K562 (cell line): ENCODE measurements at regions not wholly inside any gene's neighbourhood (a gene's known extent, or its start where the extent isn't known, plus 50 kb on each side); places are given as distances from the start of the nearest gene placed in this dataset.

Source experiments
- ATAC-seq: fragments of 200-7000 bp; cut with Tn5 transposase; 3 replicates; pipeline ENCODE4 v1.9.1; 2020; ENCODE audit warnings: moderate library complexity
- BruUV-seq: library from RNA; stranded (reverse); fragments of 400-500 nt; replicated peaks from 2 replicates; lab custom pipeline; 2021; lab: Mats Ljungman, UMichigan
- CTCF ChIA-PET: fragments of 300-600 bp; formaldehyde crosslinking; extraction: SDS; loops from one replicate; lab custom pipeline; 2021; ENCODE audit warnings: low intra/inter-chr PET ratio; lab: Yijun Ruan, JAX
- POLR2A ChIA-PET: fragments of 300-600, 350-650 bp; sonication (Branson Sonifier 250); formaldehyde crosslinking; extraction: SDS; loops from one replicate; lab custom pipeline; 2021; ENCODE audit warnings: antibody characterized with exemption, inconsistent platforms; lab: Yijun Ruan, JAX
- DNase-seq, 4 experiments: peaks; one replicate each; pipeline versions ENCODE4 v3.0.0 to v3.0.0-alpha.2; 2011 to 2018; ENCODE audit warnings: low spot score in 3 of 4, mixed read lengths in 3 of 4; ENCODE audit errors: extremely low read depth in 1 of 4
- FAIRE-seq: peaks from 2 replicates; lab custom pipeline; 2011; peaks lifted over from hg19 to GRCh38; lab: Jason Lieb, UNC
- H2AFZ ChIP-seq: 2 replicates; pipeline ENCODE4 v1.6.0; 2011; ENCODE audit warnings: low read depth, low read length, control low read depth, inconsistent platforms
- H3K27ac ChIP-seq: fragments of 200-600 bp; 3 replicates; pipeline ENCODE4 v1.8.0; 2011; ENCODE audit warnings: low read depth, mild to moderate bottlenecking, control low read depth, inconsistent platforms, low read length, moderate library complexity, mixed read lengths; ENCODE audit errors: extremely low read depth
- H3K27me3 ChIP-seq, 2 experiments: fragments of 300-600 bp in 1 of 2; 2 replicates in 1 of 2; 3 replicates in 1 of 2; pipeline versions ENCODE4 v1.6.0 to v1.8.0; 2011; ENCODE audit warnings: inconsistent platforms in 2 of 2, low read length in 2 of 2, mild to moderate bottlenecking in 1 of 2, mixed read lengths in 1 of 2, moderate library complexity in 1 of 2; ENCODE audit not compliant: control insufficient read depth in 2 of 2, insufficient read depth in 2 of 2
- H3K36me3 ChIP-seq: fragments of 300-600 bp; 3 replicates; pipeline ENCODE4 v1.8.0; 2011; ENCODE audit warnings: mild to moderate bottlenecking, low read length, inconsistent platforms; ENCODE audit not compliant: control insufficient read depth, insufficient read depth
- H3K4me1 ChIP-seq, 2 experiments: fragments of 200-600 bp in 1 of 2; replicated peaks in 1 of 2; 2 replicates in 1 of 2; 3 replicates in 1 of 2; pipeline versions ENCODE4 v1.5.1 to v1.8.0; 2011; ENCODE audit warnings: inconsistent platforms in 2 of 2, low read length in 2 of 2, mild to moderate bottlenecking in 1 of 2, mixed read lengths in 1 of 2, moderate library complexity in 1 of 2; ENCODE audit not compliant: control insufficient read depth in 2 of 2, insufficient read depth in 2 of 2
- H3K4me2 ChIP-seq: 2 replicates; pipeline ENCODE4 v1.6.1; 2011; ENCODE audit warnings: low read length, control low read depth, inconsistent platforms, mixed read lengths; ENCODE audit not compliant: insufficient read depth
- H3K4me3 ChIP-seq: fragments of 200-600 bp; sonication (generic), shearing (Covaris generic); 2 replicates; pipeline ENCODE4 v1.5.1; 2016; ENCODE audit warnings: control low read depth, inconsistent platforms
- H3K79me2 ChIP-seq: fragments of 200-600 bp; 3 replicates; pipeline ENCODE4 v1.8.0; 2011; ENCODE audit warnings: low read length, inconsistent platforms; ENCODE audit not compliant: control insufficient read depth, insufficient read depth
- H3K9ac ChIP-seq, 2 experiments: 2 replicates each; pipeline versions ENCODE4 v1.6.0 to v1.6.1; 2011; ENCODE audit warnings: low read depth in 2 of 2, low read length in 2 of 2, control low read depth in 1 of 2, inconsistent platforms in 1 of 2, mild to moderate bottlenecking in 1 of 2, mixed read lengths in 1 of 2; ENCODE audit not compliant: insufficient read depth in 1 of 2
- H3K9me1 ChIP-seq: one replicate; pipeline ENCODE4 v1.6.0; 2011; ENCODE audit warnings: inconsistent platforms, mild to moderate bottlenecking, low read length, moderate library complexity; ENCODE audit not compliant: control insufficient read depth, insufficient read depth
- H3K9me3 ChIP-seq: replicated peaks from 2 replicates; pipeline ENCODE4 v1.5.1; 2011; ENCODE audit warnings: low read depth, low read length, inconsistent platforms; ENCODE audit not compliant: control insufficient read depth, insufficient read depth
- H4K20me1 ChIP-seq: replicated peaks from 2 replicates; pipeline ENCODE4 v1.6.1; 2011; ENCODE audit warnings: low read length, inconsistent platforms, mixed read lengths; ENCODE audit not compliant: control insufficient read depth, insufficient read depth
- BCL6 ChIP-seq: fragments of 250-450 bp; sonication (Bioruptor Pico); IDR thresholded peaks from 2 replicates; pipeline ENCODE4 v1.4.0; 2020
- CSDE1 ChIP-seq, 2 experiments: fragments of 450-650 bp; IDR thresholded peaks; 2 replicates each; pipeline ENCODE4 v1.6.1; 2016; ENCODE audit warnings: mild to moderate bottlenecking in 1 of 2
- DNMT1 ChIP-seq: fragments of 450-650 bp; IDR thresholded peaks from 2 replicates; pipeline ENCODE4 v1.6.1; 2016; ENCODE audit warnings: antibody characterized with exemption, mild to moderate bottlenecking
- IFI16 ChIP-seq: fragments of 250-450 bp; sonication (Bioruptor Pico); IDR thresholded peaks from 2 replicates; pipeline ENCODE4 v2.1.2; 2022; ENCODE audit warnings: mild to moderate bottlenecking, inconsistent platforms
- IRF2 ChIP-seq: sonication (generic); formaldehyde crosslinking; IDR thresholded peaks from 2 replicates; pipeline ENCODE4 v1.8.1; 2022; ENCODE audit warnings: mild to moderate bottlenecking, missing genetic modification reagents
- NCOA2 ChIP-seq, 2 experiments: fragments of 450-650 bp; IDR thresholded peaks; 2 replicates each; pipeline ENCODE4 v1.6.1; 2018; ENCODE audit warnings: mild to moderate bottlenecking in 2 of 2, moderate library complexity in 1 of 2; ENCODE audit not compliant: partially characterized antibody in 2 of 2
- OTX1 ChIP-seq: fragments of 450-650 bp; formaldehyde crosslinking; IDR thresholded peaks from 2 replicates; pipeline ENCODE4 v1.4.0; 2022; ENCODE audit warnings: mild to moderate bottlenecking
- SREBF1 ChIP-seq: fragments of 150-350 bp; IDR thresholded peaks from 2 replicates; pipeline ENCODE4 v1.6.1; 2014; ENCODE audit warnings: antibody characterized with exemption, low read depth, low read length, borderline replicate concordance
- TCF3 ChIP-seq: sonication (generic); formaldehyde crosslinking; IDR thresholded peaks from 2 replicates; pipeline ENCODE4 v1.4.0; 2020; ENCODE audit warnings: mild to moderate bottlenecking, missing genetic modification reagents
- ZNF24 ChIP-seq: fragments of 450-650 bp; IDR thresholded peaks from 2 replicates; pipeline ENCODE4 v1.6.1; 2016
- ZNF436 ChIP-seq: fragments of 250-450, 450-650 bp; sonication (Bioruptor Pico); formaldehyde crosslinking; IDR thresholded peaks from 2 replicates; pipeline ENCODE4 v1.7.0; 2020; ENCODE audit warnings: mild to moderate bottlenecking
- ZNF583 ChIP-seq: fragments of 250-450 bp; sonication (Bioruptor Pico); IDR thresholded peaks from 2 replicates; pipeline ENCODE4 v1.4.0; 2020
- ZNF785 ChIP-seq: fragments of 250-450 bp; sonication (Bioruptor Pico); IDR thresholded peaks from 2 replicates; pipeline ENCODE4 v1.4.0; 2020; ENCODE audit warnings: mild to moderate bottlenecking
- WGBS: fragments of 100-300 bp; shearing (Covaris generic); methylation state at CpG from one replicate; pipeline ENCODE4 v1.1.6; 2016; ENCODE audit warnings: low coverage, mixed read lengths; ENCODE audit not compliant: insufficient coverage; ENCODE audit errors: missing lambda C conversion rate; 5-methylcytosine and 5-hydroxymethylcytosine counted together
- in situ Hi-C: fragments of 300-500 bp; cut with MboI; formaldehyde crosslinking; loops from 4 replicates; pipeline ENCODE4 v1.15.0; 2018; ENCODE audit warnings: inconsistent platforms, mixed read lengths
- intact Hi-C: fragments of 100-400 bp; cut with micrococcal nuclease; formaldehyde crosslinking; loops from 2 replicates; pipeline ENCODE4 v1.14.2; 2022
- TF ChIP-seq, protein P1 (sequence below): fragments of 450-650 bp; IDR thresholded peaks from 2 replicates; pipeline ENCODE4 v1.6.1; 2016
- TF ChIP-seq, protein P2 (sequence below), 2 experiments: IDR thresholded peaks in 1 of 2; conservative IDR thresholded peaks in 1 of 2; 2 replicates each; pipeline ENCODE4 v1.6.1; 2016; ENCODE audit warnings: low read depth in 2 of 2, mild to moderate bottlenecking in 1 of 2, missing compliant biosample characterization in 1 of 2, missing genetic modification characterization in 1 of 2, moderate library complexity in 1 of 2

DNA sequence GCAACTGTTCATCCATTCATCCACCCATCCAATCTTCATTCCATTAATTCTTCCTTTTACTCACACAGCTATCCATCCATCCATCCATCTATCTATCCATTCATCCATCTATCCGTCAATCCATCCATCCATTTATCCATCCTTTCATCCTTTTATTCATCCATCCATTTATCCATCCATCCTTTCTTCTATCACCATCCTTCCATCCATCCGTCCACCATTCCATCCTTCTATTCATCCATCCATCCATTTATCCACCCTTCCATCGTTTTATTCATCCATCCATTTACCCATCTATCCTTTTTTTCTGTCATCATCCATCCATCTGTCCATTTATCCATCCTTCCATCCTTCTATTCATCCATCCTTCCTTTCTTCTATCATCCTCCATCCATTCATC, 73.0 kb upstream of the FOXF1 start:
- Histone ChIP-seq H4K20me1 (peaks cover 6% of the 10 kb centered on the region; the same call in 1 of the 2 replicates), H3K9me1 (no peaks in the 10 kb centered on the region), H2AFZ (no peak overlapping the region), H3K36me3 (no peaks in the 10 kb centered on the region), H3K4me1 (no peaks in the 10 kb centered on the region; a peak in 1 of 5 replicates), H3K4me2 (no peak overlapping the region), H3K27me3 (peaks cover 25 to 50% of the 10 kb centered on the region in 2 experiments; a peak in 4 of 5 replicates), H3K9me3 (no peaks in the 10 kb centered on the region), H3K4me3 (no peak overlapping the region), H3K9ac (no peak overlapping the region), H3K27ac (no peak overlapping the region), H3K79me2 (no peaks in the 10 kb centered on the region)
- CTCF ChIA-PET: no interaction called here
- intact Hi-C loops: no loop called here
- TF ChIP-seq NCOA2 (IDR thresholded peaks at IDR 0.05; ENCODE audit: partially characterized antibody in 2 of 2) (peak in 1 of 2 experiments; percentile 14), OTX1 (0 out of 2 replicates have a peak, but pooled peaks have one; percentile 27)
- TF ChIP-seq, protein P1, sequence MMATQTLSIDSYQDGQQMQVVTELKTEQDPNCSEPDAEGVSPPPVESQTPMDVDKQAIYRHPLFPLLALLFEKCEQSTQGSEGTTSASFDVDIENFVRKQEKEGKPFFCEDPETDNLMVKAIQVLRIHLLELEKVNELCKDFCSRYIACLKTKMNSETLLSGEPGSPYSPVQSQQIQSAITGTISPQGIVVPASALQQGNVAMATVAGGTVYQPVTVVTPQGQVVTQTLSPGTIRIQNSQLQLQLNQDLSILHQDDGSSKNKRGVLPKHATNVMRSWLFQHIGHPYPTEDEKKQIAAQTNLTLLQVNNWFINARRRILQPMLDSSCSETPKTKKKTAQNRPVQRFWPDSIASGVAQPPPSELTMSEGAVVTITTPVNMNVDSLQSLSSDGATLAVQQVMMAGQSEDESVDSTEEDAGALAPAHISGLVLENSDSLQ: no peak
- no peak for DNase-seq
- POLR2A ChIA-PET: no interaction called here
- ATAC-seq: no peak
- no peak for FAIRE-seq
- WGBS: 3% methylated on average over 3 of the region's 3 CpGs
- BruUV-seq: no TSS peak
- in situ Hi-C loops: no loop called here

DNA sequence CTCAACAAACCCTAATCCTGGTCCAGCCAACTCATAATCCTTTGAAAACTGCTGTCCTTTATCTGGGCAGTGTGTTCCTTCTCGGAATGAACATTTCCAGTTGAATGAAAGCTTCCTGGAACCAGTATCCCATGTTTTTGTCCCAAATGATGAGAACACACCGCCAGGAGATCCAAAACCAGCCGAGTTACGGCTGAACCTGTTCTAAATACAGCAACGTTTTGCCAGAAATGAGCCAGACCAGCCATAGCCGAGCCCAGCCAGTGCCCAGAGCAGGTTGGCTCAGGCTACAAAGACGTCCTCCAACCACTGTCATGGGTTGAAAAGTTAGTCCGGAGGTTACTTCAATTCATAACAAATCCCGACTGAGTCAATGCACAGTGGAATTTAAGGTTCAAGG, 67.6 kb upstream of the FOXF1 start:
- ATAC-seq: no peak
- DNase-seq: no peak
- Histone ChIP-seq H3K4me2 (no peak overlapping the region), H3K27ac (no peak overlapping the region), H3K27me3 (peaks cover 24 to 55% of the 10 kb centered on the region in 2 experiments), H3K4me3 (no peak overlapping the region), H3K9me1 (peaks cover 2% of the 10 kb centered on the region), H3K9ac (no peak overlapping the region), H3K4me1 (no peaks in the 10 kb centered on the region), H4K20me1 (peaks cover 3% of the 10 kb centered on the region; the same call in 1 of the 2 replicates), H3K36me3 (no peaks in the 10 kb centered on the region), H3K9me3 (no peaks in the 10 kb centered on the region), H3K79me2 (no peaks in the 10 kb centered on the region), H2AFZ (no peak overlapping the region)
- ChIA-PET POLR2A (interaction anchor here (0.6 kb wide), 1 partner anchor 105 kb away, joined by 3 read pairs; no protein-coding TSS in a partner anchor), CTCF (no interaction called here)
- intact Hi-C loops: no loop called here
- under 1% methylated on average over 9 of the region's 9 CpGs for whole genome bisulfite sequencing
- TF ChIP-seq BCL6 (CRISPR knock-in tag): no peak
- TF ChIP-seq ZNF785: no peak
- no peak for TF ChIP-seq TCF3 (CRISPR knock-in tag)
- TF ChIP-seq CSDE1 (IDR thresholded peaks at IDR 0.05): no peak
- TF ChIP-seq ZNF24: no peak
- TF ChIP-seq ZNF436: no peak
- TF ChIP-seq DNMT1: no peak
- no peak for TF ChIP-seq IRF2 (CRISPR knock-in tag)
- no peak for TF ChIP-seq SREBF1
- TF ChIP-seq, protein P2, sequence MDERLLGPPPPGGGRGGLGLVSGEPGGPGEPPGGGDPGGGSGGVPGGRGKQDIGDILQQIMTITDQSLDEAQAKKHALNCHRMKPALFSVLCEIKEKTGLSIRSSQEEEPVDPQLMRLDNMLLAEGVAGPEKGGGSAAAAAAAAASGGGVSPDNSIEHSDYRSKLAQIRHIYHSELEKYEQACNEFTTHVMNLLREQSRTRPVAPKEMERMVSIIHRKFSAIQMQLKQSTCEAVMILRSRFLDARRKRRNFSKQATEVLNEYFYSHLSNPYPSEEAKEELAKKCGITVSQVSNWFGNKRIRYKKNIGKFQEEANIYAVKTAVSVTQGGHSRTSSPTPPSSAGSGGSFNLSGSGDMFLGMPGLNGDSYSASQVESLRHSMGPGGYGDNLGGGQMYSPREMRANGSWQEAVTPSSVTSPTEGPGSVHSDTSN (CRISPR knock-in tag; IDR thresholded peaks at IDR 0.05; ENCODE audit: low read depth): no peak
- TF ChIP-seq, protein P2 (tag; conservative IDR thresholded peaks at IDR 0.05; ENCODE audit: low read depth): no peak
- no peak for TF ChIP-seq ZNF583 (CRISPR knock-in tag)
- no peak for TF ChIP-seq IFI16 (CRISPR knock-in tag)
- no TSS peak for BruUV-seq
- no peak for FAIRE-seq
- in situ Hi-C loops: no loop called here
